PFSK-1 (cell line): ENCODE measurements at regions not wholly inside any gene's neighbourhood (a gene's known extent, or its start where the extent isn't known, plus 50 kb on each side); places are given as distances from the start of the nearest gene placed in this dataset.

Experiments
- FOXP2 ChIP-seq: optimal IDR thresholded peaks from 2 replicates; pipeline ENCODE3; 2011; ENCODE audit warnings: borderline replicate concordance, control low read depth, inconsistent platforms; ENCODE audit not compliant: insufficient read depth; ENCODE audit errors: extremely low read length, extremely low read depth
- POLR2AphosphoS5 ChIP-seq: IDR thresholded peaks from 2 replicates; pipeline ENCODE4 v1.6.1; 2012; ENCODE audit warnings: low read depth, mild to moderate bottlenecking, control low read depth, low read length, moderate library complexity
- REST ChIP-seq, 2 experiments: IDR thresholded peaks; 2 replicates each; pipeline versions ENCODE4 v1.6.1 to v1.8.0; 2011 to 2012; ENCODE audit warnings: low read depth in 2 of 2, low read length in 2 of 2, control low read depth in 1 of 2, inconsistent platforms in 1 of 2, mild to moderate bottlenecking in 1 of 2, moderate library complexity in 1 of 2; ENCODE audit not compliant: insufficient read depth in 1 of 2
- SIN3A ChIP-seq: IDR thresholded peaks from 2 replicates; pipeline ENCODE4 v1.6.1; 2012; ENCODE audit warnings: mild to moderate bottlenecking, low read length, moderate library complexity, borderline replicate concordance; ENCODE audit not compliant: insufficient read depth
- TAF1 ChIP-seq: IDR thresholded peaks from 2 replicates; pipeline ENCODE4 v1.6.1; 2012; ENCODE audit warnings: low read length, control low read depth, borderline replicate concordance; ENCODE audit not compliant: insufficient read depth

- no peak for TF ChIP-seq POLR2AphosphoS5
- no peak for TF ChIP-seq REST (IDR thresholded peaks at IDR 0.05; ENCODE audit: insufficient read depth in 1 of 2, low read depth in 2 of 2, low read length in 2 of 2)
- TF ChIP-seq SIN3A = no peak
- no peak for TF ChIP-seq TAF1
- no peak for TF ChIP-seq FOXP2
Measured at GRCh38 chr15:62847900-62848489, 194.6 kb upstream of the TPM1 start.
